ENCODE measurements at regions not wholly inside any gene's neighbourhood (a gene's known extent, or its start where the extent isn't known, plus 50 kb on each side); places are given as distances from the start of the nearest gene placed in this dataset.

GRCh38 chr10:78296785-78297184 lies 263.1 kb downstream of the RPS24 start:
- TF ChIP-seq, protein P1, sequence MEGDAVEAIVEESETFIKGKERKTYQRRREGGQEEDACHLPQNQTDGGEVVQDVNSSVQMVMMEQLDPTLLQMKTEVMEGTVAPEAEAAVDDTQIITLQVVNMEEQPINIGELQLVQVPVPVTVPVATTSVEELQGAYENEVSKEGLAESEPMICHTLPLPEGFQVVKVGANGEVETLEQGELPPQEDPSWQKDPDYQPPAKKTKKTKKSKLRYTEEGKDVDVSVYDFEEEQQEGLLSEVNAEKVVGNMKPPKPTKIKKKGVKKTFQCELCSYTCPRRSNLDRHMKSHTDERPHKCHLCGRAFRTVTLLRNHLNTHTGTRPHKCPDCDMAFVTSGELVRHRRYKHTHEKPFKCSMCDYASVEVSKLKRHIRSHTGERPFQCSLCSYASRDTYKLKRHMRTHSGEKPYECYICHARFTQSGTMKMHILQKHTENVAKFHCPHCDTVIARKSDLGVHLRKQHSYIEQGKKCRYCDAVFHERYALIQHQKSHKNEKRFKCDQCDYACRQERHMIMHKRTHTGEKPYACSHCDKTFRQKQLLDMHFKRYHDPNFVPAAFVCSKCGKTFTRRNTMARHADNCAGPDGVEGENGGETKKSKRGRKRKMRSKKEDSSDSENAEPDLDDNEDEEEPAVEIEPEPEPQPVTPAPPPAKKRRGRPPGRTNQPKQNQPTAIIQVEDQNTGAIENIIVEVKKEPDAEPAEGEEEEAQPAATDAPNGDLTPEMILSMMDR (IDR thresholded peaks at IDR 0.05), result no peak
- no peak for TF ChIP-seq ZFX (IDR thresholded peaks at IDR 0.05; ENCODE audit: borderline replicate concordance)

Measured in 22Rv1 (cell line).